OCI-LY7 (cell line): ENCODE measurements at regions not wholly inside any gene's neighbourhood (a gene's known extent, or its start where the extent isn't known, plus 50 kb on each side); places are given as distances from the start of the nearest gene placed in this dataset.
"Not testable (repeated sequence)": the region's sequence is repeated elsewhere in the genome, so short reads cannot be mapped to it uniquely, and the experiment has no call there.

ENCODE experiments used
- CTCF ChIP-seq: fragments of 200-600 bp; sonication (generic); conservative IDR thresholded peaks from 2 replicates; pipeline ENCODE4 v1.5.1; 2014; ENCODE audit warnings: mild to moderate bottlenecking, antibody characterized with exemption, low read length, moderate library complexity, mixed read lengths
- EZH2phosphoT487 ChIP-seq: fragments of 200-600 bp; sonication (generic); IDR thresholded peaks from 2 replicates; pipeline ENCODE4 v1.6.1; 2018; ENCODE audit warnings: low read depth, borderline replicate concordance, mild to moderate bottlenecking, mixed run types, antibody characterized with exemption, low read length, moderate library complexity, mixed read lengths

GRCh38 chrX:92280347-92280746 is 501.2 kb downstream of the PCDH11X start:
- not testable (repeated sequence) for TF ChIP-seq CTCF, EZH2phosphoT487
